GM10266 (cell line): ENCODE measurements at regions not wholly inside any gene's neighbourhood (a gene's known extent, or its start where the extent isn't known, plus 50 kb on each side); places are given as distances from the start of the nearest gene placed in this dataset.

Source experiments
- DNase-seq: peaks from one replicate; pipeline ENCODE4 v3.0.0; 2012; ENCODE audit errors: extremely low spot score
- TF ChIP-seq, protein P1 (sequence below): IDR thresholded peaks from 2 replicates; pipeline ENCODE4 v1.5.1; 2012; ENCODE audit warnings: mild to moderate bottlenecking, low read depth; ENCODE audit not compliant: control insufficient read depth, insufficient read depth; ENCODE audit errors: missing control alignments

DNA sequence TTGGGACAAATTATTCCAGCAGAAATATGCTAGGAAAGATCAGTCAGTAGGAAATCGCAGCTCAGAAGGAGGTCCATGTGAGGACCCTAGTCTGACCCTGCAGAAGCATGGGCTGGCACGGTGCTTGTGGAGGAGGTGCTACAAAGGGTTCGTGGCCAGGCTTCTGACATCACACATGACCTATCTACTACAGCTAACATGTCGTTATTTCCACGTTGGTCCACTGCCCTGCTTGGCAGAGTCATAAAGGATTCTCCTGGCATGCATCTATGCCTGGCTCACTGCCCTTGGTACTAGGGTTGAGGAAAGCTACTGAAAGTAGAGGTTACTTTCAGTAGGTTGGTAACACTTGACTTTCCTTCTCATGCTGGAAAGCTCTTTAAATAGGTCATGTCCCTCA lies 118.1 kb upstream of the SHISA6 start:
- no peak for DNase-seq
- TF ChIP-seq, protein P1, sequence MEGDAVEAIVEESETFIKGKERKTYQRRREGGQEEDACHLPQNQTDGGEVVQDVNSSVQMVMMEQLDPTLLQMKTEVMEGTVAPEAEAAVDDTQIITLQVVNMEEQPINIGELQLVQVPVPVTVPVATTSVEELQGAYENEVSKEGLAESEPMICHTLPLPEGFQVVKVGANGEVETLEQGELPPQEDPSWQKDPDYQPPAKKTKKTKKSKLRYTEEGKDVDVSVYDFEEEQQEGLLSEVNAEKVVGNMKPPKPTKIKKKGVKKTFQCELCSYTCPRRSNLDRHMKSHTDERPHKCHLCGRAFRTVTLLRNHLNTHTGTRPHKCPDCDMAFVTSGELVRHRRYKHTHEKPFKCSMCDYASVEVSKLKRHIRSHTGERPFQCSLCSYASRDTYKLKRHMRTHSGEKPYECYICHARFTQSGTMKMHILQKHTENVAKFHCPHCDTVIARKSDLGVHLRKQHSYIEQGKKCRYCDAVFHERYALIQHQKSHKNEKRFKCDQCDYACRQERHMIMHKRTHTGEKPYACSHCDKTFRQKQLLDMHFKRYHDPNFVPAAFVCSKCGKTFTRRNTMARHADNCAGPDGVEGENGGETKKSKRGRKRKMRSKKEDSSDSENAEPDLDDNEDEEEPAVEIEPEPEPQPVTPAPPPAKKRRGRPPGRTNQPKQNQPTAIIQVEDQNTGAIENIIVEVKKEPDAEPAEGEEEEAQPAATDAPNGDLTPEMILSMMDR, result no peak

DNA sequence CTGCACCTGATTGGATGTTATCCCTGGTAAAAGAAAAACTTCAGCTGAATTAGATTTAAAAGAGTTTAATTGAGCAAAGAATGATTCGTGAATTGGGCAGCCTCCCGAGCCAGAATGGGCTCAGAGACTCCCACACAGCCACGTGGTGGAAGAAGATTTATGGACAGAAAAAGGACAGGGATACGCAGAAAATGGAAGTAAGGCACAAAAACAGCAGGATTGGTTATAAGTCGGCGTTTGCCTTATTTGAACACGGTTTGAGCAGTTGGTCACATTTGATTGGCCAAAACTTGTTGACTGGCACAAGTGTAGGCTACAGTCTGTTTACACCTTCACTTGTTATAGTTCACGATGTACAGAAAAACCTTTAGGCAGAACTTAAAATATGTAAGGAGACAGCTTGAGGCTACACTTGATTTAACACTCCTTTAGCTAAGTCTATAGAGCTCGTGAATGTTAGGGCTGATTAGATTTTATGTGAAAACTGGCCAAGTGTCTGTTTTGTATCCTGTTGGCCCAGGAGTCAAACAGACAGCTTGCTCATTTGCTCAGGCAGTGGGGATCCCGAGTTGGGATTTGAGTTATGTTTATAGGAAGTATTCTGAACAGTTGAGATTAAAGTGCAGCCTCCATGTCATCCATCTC lies 119.5 kb upstream of the SHISA6 start:
- no peak for DNase-seq
- TF ChIP-seq, protein P1, result no peak

DNA sequence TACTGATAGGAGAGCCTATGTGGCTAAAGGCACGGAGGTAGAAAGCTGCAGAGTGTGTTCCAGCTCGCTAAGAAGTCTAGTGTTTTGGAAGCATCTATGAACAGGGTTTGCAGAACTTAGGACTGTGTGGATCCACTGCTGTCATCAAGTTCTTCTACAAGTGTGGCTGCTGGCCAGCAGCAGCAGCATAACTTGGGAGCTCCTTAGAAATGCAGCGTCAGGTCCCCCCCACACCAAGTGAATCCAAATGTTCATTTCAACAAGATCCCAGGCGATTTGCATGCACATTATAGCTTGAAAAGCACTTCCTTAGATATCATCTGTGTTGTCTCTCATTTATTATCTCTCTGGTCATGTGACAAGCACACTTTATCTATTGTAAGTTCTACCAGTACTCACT lies 131.9 kb upstream of the SHISA6 start:
- TF ChIP-seq, protein P1, result no peak

DNA sequence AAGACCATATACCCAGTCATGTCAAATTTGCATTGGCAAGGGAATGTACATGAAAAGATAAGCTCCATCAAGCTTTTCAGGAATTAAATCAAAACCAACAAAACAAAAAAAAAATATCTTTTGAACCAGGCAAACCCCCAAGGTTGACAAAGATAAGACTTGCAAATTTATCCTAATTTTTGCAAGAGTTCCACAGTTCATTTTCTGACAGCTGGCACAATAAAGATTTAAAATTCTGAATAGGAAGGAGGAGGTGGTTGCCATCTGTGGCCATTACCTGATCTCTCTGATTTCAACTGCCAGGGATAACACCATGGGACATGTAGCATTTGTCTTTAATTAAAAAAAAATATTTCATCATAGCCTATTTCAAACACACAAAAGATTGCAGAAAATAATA lies 135.9 kb upstream of the SHISA6 start:
- TF ChIP-seq, protein P1, result no peak
- no peak for DNase-seq

More for the DNA sequence above, 131.9 kb upstream of the SHISA6 start:
- DNase-seq, result no peak

DNA sequence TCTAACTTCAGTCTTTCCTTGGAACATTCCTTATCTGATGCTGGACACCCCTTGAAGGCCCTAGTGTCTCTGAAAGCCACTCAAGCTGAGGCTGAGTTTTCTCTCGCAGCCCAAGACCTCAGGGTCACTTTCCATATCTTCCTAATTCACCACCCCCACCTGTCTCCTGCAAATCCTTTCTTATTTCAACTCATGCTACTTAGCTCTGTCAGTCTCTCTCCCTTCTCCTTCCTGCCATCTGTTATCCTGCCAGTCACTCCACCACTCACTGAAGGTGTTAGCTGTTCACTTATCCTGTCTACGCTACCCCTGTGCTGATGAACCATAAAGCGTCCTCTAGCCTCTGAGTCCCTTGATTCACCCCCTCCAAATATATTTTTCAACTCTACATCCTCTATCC lies 143.9 kb upstream of the SHISA6 start:
- no peak for DNase-seq
- TF ChIP-seq, protein P1, result no peak

DNA sequence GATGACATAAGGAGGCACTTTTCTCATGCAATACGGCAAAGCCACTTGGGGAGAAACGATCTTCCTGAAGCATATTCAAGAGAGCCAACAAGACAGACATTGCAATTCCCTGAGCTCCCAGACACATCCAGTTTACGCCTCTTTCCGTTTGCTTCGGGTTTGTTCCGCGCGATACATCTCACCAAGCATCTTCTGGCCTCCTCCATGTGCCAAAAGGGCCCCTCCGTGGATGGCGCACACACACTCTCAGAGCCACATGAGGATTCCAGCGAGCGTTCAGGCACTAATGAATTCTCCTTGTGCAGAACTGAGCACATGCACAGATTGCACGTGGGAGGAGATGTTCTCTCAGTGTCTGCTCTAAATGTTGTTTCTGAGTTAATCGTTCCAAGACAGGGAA lies 146.7 kb upstream of the SHISA6 start:
- TF ChIP-seq, protein P1, result no peak
- no peak for DNase-seq

DNA sequence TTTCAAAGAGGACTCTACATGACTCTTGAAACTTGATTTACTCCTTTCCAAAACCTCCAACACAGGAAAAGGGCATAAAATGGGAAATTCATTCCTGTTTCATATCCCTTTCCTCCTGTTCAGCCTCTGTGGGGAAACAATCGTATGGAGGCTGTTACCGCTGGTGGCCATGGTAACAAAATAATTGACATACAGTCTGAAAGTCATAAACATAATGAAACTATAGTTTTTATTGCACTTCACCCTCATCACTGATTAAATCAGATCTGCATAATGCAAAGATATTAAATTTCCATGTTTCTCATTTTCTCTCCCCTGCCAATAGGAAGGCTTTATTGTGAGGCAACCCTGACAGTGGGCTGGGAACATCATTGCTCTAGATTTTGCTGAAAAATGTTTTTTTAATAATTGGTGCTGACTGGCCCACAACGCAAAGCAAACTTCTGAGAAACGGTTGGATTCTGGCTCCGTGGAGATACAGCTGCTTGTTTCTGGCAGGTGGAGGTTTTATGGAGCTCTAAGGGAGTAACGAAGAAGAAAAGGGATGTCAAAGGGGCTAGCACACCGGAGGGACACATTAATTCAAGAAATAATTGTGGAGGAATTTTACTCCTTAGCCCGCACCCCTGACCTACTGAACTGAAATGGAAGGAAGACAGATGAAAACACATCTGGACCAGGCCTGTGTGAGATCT lies 154.2 kb upstream of the SHISA6 start:
- TF ChIP-seq, protein P1, result no peak
- no peak for DNase-seq
